K562 (cell line): ENCODE measurements at regions not wholly inside any gene's neighbourhood (a gene's known extent, or its start where the extent isn't known, plus 50 kb on each side); places are given as distances from the start of the nearest gene placed in this dataset.
A peak's percentile ranks its signal among the peaks of the same experiment; 100 is the strongest.

ENCODE experiments used
- ATAC-seq: fragments of 200-7000 bp; cut with Tn5 transposase; 3 replicates; pipeline ENCODE4 v1.9.1; 2020; ENCODE audit warnings: moderate library complexity
- BruUV-seq: library from RNA; stranded (reverse); fragments of 400-500 nt; replicated peaks from 2 replicates; lab custom pipeline; 2021; lab: Mats Ljungman, UMichigan
- CTCF ChIA-PET: fragments of 300-600 bp; formaldehyde crosslinking; extraction: SDS; loops from one replicate; lab custom pipeline; 2021; ENCODE audit warnings: low intra/inter-chr PET ratio; lab: Yijun Ruan, JAX
- POLR2A ChIA-PET: fragments of 300-600, 350-650 bp; sonication (Branson Sonifier 250); formaldehyde crosslinking; extraction: SDS; loops from one replicate; lab custom pipeline; 2021; ENCODE audit warnings: antibody characterized with exemption, inconsistent platforms; lab: Yijun Ruan, JAX
- DNase-seq, 4 experiments: peaks; one replicate each; pipeline versions ENCODE4 v3.0.0 to v3.0.0-alpha.2; 2011 to 2018; ENCODE audit warnings: low spot score in 3 of 4, mixed read lengths in 3 of 4; ENCODE audit errors: extremely low read depth in 1 of 4
- FAIRE-seq: peaks from 2 replicates; lab custom pipeline; 2011; peaks lifted over from hg19 to GRCh38; lab: Jason Lieb, UNC
- H2AFZ ChIP-seq: 2 replicates; pipeline ENCODE4 v1.6.0; 2011; ENCODE audit warnings: low read depth, low read length, control low read depth, inconsistent platforms
- H3K27ac ChIP-seq: fragments of 200-600 bp; 3 replicates; pipeline ENCODE4 v1.8.0; 2011; ENCODE audit warnings: low read depth, mild to moderate bottlenecking, control low read depth, inconsistent platforms, low read length, moderate library complexity, mixed read lengths; ENCODE audit errors: extremely low read depth
- H3K27me3 ChIP-seq, 2 experiments: fragments of 300-600 bp in 1 of 2; 2 replicates in 1 of 2; 3 replicates in 1 of 2; pipeline versions ENCODE4 v1.6.0 to v1.8.0; 2011; ENCODE audit warnings: inconsistent platforms in 2 of 2, low read length in 2 of 2, mild to moderate bottlenecking in 1 of 2, mixed read lengths in 1 of 2, moderate library complexity in 1 of 2; ENCODE audit not compliant: control insufficient read depth in 2 of 2, insufficient read depth in 2 of 2
- H3K36me3 ChIP-seq: fragments of 300-600 bp; 3 replicates; pipeline ENCODE4 v1.8.0; 2011; ENCODE audit warnings: mild to moderate bottlenecking, low read length, inconsistent platforms; ENCODE audit not compliant: control insufficient read depth, insufficient read depth
- H3K4me1 ChIP-seq, 2 experiments: fragments of 200-600 bp in 1 of 2; replicated peaks in 1 of 2; 2 replicates in 1 of 2; 3 replicates in 1 of 2; pipeline versions ENCODE4 v1.5.1 to v1.8.0; 2011; ENCODE audit warnings: inconsistent platforms in 2 of 2, low read length in 2 of 2, mild to moderate bottlenecking in 1 of 2, mixed read lengths in 1 of 2, moderate library complexity in 1 of 2; ENCODE audit not compliant: control insufficient read depth in 2 of 2, insufficient read depth in 2 of 2
- H3K4me2 ChIP-seq: 2 replicates; pipeline ENCODE4 v1.6.1; 2011; ENCODE audit warnings: low read length, control low read depth, inconsistent platforms, mixed read lengths; ENCODE audit not compliant: insufficient read depth
- H3K4me3 ChIP-seq: fragments of 200-600 bp; sonication (generic), shearing (Covaris generic); 2 replicates; pipeline ENCODE4 v1.5.1; 2016; ENCODE audit warnings: control low read depth, inconsistent platforms
- H3K79me2 ChIP-seq: fragments of 200-600 bp; 3 replicates; pipeline ENCODE4 v1.8.0; 2011; ENCODE audit warnings: low read length, inconsistent platforms; ENCODE audit not compliant: control insufficient read depth, insufficient read depth
- H3K9ac ChIP-seq, 2 experiments: 2 replicates each; pipeline versions ENCODE4 v1.6.0 to v1.6.1; 2011; ENCODE audit warnings: low read depth in 2 of 2, low read length in 2 of 2, control low read depth in 1 of 2, inconsistent platforms in 1 of 2, mild to moderate bottlenecking in 1 of 2, mixed read lengths in 1 of 2; ENCODE audit not compliant: insufficient read depth in 1 of 2
- H3K9me1 ChIP-seq: one replicate; pipeline ENCODE4 v1.6.0; 2011; ENCODE audit warnings: inconsistent platforms, mild to moderate bottlenecking, low read length, moderate library complexity; ENCODE audit not compliant: control insufficient read depth, insufficient read depth
- H3K9me3 ChIP-seq: replicated peaks from 2 replicates; pipeline ENCODE4 v1.5.1; 2011; ENCODE audit warnings: low read depth, low read length, inconsistent platforms; ENCODE audit not compliant: control insufficient read depth, insufficient read depth
- H4K20me1 ChIP-seq: replicated peaks from 2 replicates; pipeline ENCODE4 v1.6.1; 2011; ENCODE audit warnings: low read length, inconsistent platforms, mixed read lengths; ENCODE audit not compliant: control insufficient read depth, insufficient read depth
- BCOR ChIP-seq: fragments of 450-650 bp; IDR thresholded peaks from 2 replicates; pipeline ENCODE4 v1.6.1; 2016
- ELF4 ChIP-seq: fragments of 450-650 bp; formaldehyde crosslinking; IDR thresholded peaks from 2 replicates; pipeline ENCODE4 v1.4.0; 2022; ENCODE audit warnings: missing genetic modification characterization
- ETS1 ChIP-seq: conservative IDR thresholded peaks from 2 replicates; pipeline ENCODE4 v1.6.1; 2011; ENCODE audit warnings: low read depth, mild to moderate bottlenecking, low read length; ENCODE audit not compliant: control insufficient read depth
- HDAC6 ChIP-seq: IDR thresholded peaks from 2 replicates; pipeline ENCODE4 v1.6.1; 2012; ENCODE audit warnings: low read depth, mild to moderate bottlenecking, control low read depth, inconsistent platforms, low read length, moderate library complexity
- KLF1 ChIP-seq: fragments of 450-650 bp; IDR thresholded peaks from 2 replicates; pipeline ENCODE4 v1.6.1; 2016; ENCODE audit warnings: missing genetic modification characterization, missing compliant biosample characterization
- RBM25 ChIP-seq: fragments of 200-400 bp; formaldehyde crosslinking; IDR thresholded peaks from 2 replicates; pipeline ENCODE4 v1.6.1; 2018; ENCODE audit warnings: low read length, low read depth, moderate library complexity; ENCODE audit not compliant: severe bottlenecking
- SMARCA4 ChIP-seq: fragments of 450-650 bp; IDR thresholded peaks from 2 replicates; pipeline ENCODE4 v1.6.1; 2016
- STAT6 ChIP-seq: sonication (generic); formaldehyde crosslinking; IDR thresholded peaks from 2 replicates; pipeline ENCODE4 v1.8.1; 2023; ENCODE audit warnings: mild to moderate bottlenecking, missing genetic modification reagents
- TEAD2 ChIP-seq: fragments of 450-650 bp; IDR thresholded peaks from 2 replicates; pipeline ENCODE4 v1.6.1; 2016; ENCODE audit warnings: missing genetic modification characterization, control low read depth, missing compliant biosample characterization
- ZFP36 ChIP-seq: fragments of 150-350 bp; IDR thresholded peaks from 2 replicates; pipeline ENCODE4 v1.6.1; 2018; ENCODE audit warnings: low read length, low read depth; ENCODE audit not compliant: partially characterized antibody
- WGBS: fragments of 100-300 bp; shearing (Covaris generic); methylation state at CpG from one replicate; pipeline ENCODE4 v1.1.6; 2016; ENCODE audit warnings: low coverage, mixed read lengths; ENCODE audit not compliant: insufficient coverage; ENCODE audit errors: missing lambda C conversion rate; 5-methylcytosine and 5-hydroxymethylcytosine counted together
- in situ Hi-C: fragments of 300-500 bp; cut with MboI; formaldehyde crosslinking; loops from 4 replicates; pipeline ENCODE4 v1.15.0; 2018; ENCODE audit warnings: inconsistent platforms, mixed read lengths
- intact Hi-C: fragments of 100-400 bp; cut with micrococcal nuclease; formaldehyde crosslinking; loops from 2 replicates; pipeline ENCODE4 v1.14.2; 2022

GRCh38 chr1:37261129-37261528, 213.3 kb upstream of the ZC3H12A start:
- H2AFZ ChIP-seq: no peak overlapping the region
- no TSS peak for BruUV-seq
- no peaks in the 10 kb centered on the region for H3K9me1 ChIP-seq
- H3K79me2 ChIP-seq: no peaks in the 10 kb centered on the region
- peak; percentile 76 for TF ChIP-seq ZFP36
- TF ChIP-seq HDAC6: no peak
- no peak for TF ChIP-seq SMARCA4
- TF ChIP-seq KLF1: no peak
- peak; percentile 97 for TF ChIP-seq RBM25
- no peak for TF ChIP-seq ELF4
- TF ChIP-seq STAT6 (CRISPR knock-in tag): no peak
- peak; percentile 71; the same call in 1 of the 2 replicates for TF ChIP-seq BCOR
- TF ChIP-seq TEAD2 (tag): no peak
- TF ChIP-seq ETS1: no peak
- TF ChIP-seq, all 486 proteins: peak for 3
- Histone ChIP-seq H3K9me3 (no peaks in the 10 kb centered on the region), H3K9ac (no peak overlapping the region), H3K36me3 (no peaks in the 10 kb centered on the region), H3K27ac (no peak overlapping the region), H3K4me1 (no peaks in the 10 kb centered on the region), H3K4me2 (no peak overlapping the region), H4K20me1 (peaks cover 7% of the 10 kb centered on the region; the same call in 1 of the 2 replicates), H3K4me3 (no peak overlapping the region), H3K27me3 (peaks cover 0 to 5% of the 10 kb centered on the region in 2 experiments; a peak in 1 of 5 replicates)
- ATAC-seq (no peak), FAIRE-seq (no peak), DNase-seq (no peak)
- in situ Hi-C loops (no loop called here), intact Hi-C loops (no loop called here)
- 0% methylated on average over 2 of the region's 2 CpGs for WGBS
- CTCF ChIA-PET: no interaction called here
- POLR2A ChIA-PET: no interaction called here
